ENCODE measurements at regions not wholly inside any gene's neighbourhood (a gene's known extent, or its start where the extent isn't known, plus 50 kb on each side); places are given as distances from the start of the nearest gene placed in this dataset.

DNA sequence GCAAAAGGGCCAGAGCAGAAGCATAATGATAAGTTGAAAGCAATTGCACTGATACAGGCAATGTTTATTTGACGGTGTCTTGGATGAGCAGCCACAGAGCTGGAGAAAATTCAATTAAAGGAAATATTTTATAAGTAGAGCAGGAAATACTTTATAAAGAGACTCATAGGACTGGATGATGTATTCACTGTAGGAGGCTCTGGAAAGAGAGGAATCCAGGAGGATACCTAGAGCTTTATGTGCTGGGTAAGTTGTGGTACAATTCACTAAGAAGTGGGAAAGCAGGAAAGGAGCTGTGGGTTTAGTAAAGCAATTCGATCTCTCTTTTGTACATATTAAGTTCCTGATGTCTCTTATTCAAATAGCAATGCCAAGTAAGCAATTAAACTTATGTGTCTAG, 86.3 kb downstream of the C6orf118 start:
- H3K9me2 ChIP-seq (replicated peaks; ENCODE audit: control insufficient read depth, low read length), result no peaks in the 10 kb centered on the region
- no peaks in the 10 kb centered on the region for H3K27me3 ChIP-seq (ENCODE audit: control insufficient read depth, low read length)
- no peaks in the 10 kb centered on the region for H3K36me3 ChIP-seq (ENCODE audit: control insufficient read depth, low read length)
- no peak overlapping the region for H3K27ac ChIP-seq (ENCODE audit: low read depth, low read length)
- H3F3A ChIP-seq (ENCODE audit: control insufficient read depth, insufficient read depth), result no peaks in the 10 kb centered on the region
- H3K79me2 ChIP-seq (ENCODE audit: control insufficient read depth, low read length), result no peaks in the 10 kb centered on the region
- H3K4me2 ChIP-seq (ENCODE audit: low read length), result no peak overlapping the region
- no peaks in the 10 kb centered on the region for H3K9me3 ChIP-seq (ENCODE audit: control insufficient read depth, insufficient read depth, low read length)
- H3K4me3 ChIP-seq (ENCODE audit: low read length), result no peak overlapping the region
- no peak for TF ChIP-seq EZH2phosphoT487 (IDR thresholded peaks at IDR 0.05; ENCODE audit: borderline replicate concordance, low read length)
- TF ChIP-seq, protein P1, sequence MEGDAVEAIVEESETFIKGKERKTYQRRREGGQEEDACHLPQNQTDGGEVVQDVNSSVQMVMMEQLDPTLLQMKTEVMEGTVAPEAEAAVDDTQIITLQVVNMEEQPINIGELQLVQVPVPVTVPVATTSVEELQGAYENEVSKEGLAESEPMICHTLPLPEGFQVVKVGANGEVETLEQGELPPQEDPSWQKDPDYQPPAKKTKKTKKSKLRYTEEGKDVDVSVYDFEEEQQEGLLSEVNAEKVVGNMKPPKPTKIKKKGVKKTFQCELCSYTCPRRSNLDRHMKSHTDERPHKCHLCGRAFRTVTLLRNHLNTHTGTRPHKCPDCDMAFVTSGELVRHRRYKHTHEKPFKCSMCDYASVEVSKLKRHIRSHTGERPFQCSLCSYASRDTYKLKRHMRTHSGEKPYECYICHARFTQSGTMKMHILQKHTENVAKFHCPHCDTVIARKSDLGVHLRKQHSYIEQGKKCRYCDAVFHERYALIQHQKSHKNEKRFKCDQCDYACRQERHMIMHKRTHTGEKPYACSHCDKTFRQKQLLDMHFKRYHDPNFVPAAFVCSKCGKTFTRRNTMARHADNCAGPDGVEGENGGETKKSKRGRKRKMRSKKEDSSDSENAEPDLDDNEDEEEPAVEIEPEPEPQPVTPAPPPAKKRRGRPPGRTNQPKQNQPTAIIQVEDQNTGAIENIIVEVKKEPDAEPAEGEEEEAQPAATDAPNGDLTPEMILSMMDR (IDR thresholded peaks at IDR 0.05; ENCODE audit: low read depth, low read length, poor library complexity, severe bottlenecking), result no peak
- H3K4me1 ChIP-seq (ENCODE audit: control insufficient read depth, low read length), result no peaks in the 10 kb centered on the region
- no peaks in the 10 kb centered on the region for H4K20me1 ChIP-seq (ENCODE audit: control insufficient read depth, insufficient read depth, low read depth, low read length)

DNA sequence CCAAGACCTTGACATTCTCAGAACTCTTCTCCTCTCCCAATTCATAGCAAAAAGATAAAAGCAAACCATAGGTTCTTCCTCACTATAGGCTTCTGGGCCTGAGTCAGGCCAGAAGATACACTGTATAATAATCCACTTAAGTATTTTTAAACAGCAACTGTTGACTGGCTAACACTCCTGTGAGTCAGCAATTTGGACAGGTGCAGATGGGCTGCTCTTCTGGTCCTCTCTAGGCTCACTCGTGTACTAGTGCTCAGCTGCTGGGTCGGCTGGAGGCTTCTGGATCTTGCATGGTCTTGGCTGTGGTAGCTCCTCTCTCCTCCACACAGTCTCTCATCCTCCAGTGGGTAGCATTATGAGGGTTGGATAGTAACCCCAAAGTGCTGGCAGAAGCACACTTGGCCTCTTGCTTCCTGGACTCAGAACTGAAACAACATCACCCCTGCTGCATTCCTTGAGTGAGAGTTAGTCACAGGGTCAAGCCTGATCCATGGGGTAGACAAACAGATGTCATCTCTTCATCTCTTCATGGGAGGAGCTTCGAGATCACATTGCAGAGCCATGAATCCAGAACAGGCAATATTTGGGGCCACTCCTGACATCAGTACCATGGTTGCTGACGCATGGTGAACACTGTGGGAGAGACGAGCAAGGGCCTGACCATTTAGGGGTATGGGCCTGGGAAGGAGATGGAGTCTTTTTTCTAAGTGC, 86.9 kb downstream of the C6orf118 start:
- Histone ChIP-seq H3K36me3 (ENCODE audit: control insufficient read depth, low read length) (no peaks in the 10 kb centered on the region), H3K9me2 (replicated peaks; ENCODE audit: control insufficient read depth, low read length) (no peaks in the 10 kb centered on the region), H3K27me3 (ENCODE audit: control insufficient read depth, low read length) (no peaks in the 10 kb centered on the region), H3F3A (ENCODE audit: control insufficient read depth, insufficient read depth) (no peaks in the 10 kb centered on the region), H3K4me3 (ENCODE audit: low read length) (no peak overlapping the region), H3K79me2 (ENCODE audit: control insufficient read depth, low read length) (no peaks in the 10 kb centered on the region), H3K4me1 (ENCODE audit: control insufficient read depth, low read length) (no peaks in the 10 kb centered on the region), H3K27ac (ENCODE audit: low read depth, low read length) (no peak overlapping the region), H3K4me2 (ENCODE audit: low read length) (no peak overlapping the region), H3K9me3 (ENCODE audit: control insufficient read depth, insufficient read depth, low read length) (no peaks in the 10 kb centered on the region), H4K20me1 (ENCODE audit: control insufficient read depth, insufficient read depth, low read depth, low read length) (no peaks in the 10 kb centered on the region)
- TF ChIP-seq EZH2phosphoT487 (IDR thresholded peaks at IDR 0.05; ENCODE audit: borderline replicate concordance, low read length), result no peak
- TF ChIP-seq, protein P1 (IDR thresholded peaks at IDR 0.05; ENCODE audit: low read depth, low read length, poor library complexity, severe bottlenecking), result no peak

DNA sequence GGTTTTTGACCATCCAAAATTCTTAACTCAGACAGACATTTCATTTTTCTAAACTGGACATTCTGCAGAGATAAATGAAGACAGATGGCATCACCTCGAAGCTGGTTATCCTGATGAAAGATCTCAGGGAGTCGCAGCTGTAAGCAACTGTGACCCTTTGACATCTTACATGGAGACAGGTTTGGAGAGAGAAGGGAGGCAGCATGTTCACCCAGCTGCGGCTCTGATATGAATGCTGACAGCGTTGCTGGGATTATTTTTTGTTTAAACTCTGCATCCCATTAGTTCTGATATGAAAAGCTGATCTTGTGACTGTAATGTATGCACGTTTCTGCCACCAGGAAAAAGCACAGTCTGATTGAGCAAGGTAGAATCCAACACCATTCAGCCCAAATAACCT, 89.4 kb downstream of the C6orf118 start:
- TF ChIP-seq, protein P1 (IDR thresholded peaks at IDR 0.05; ENCODE audit: low read depth, low read length, poor library complexity, severe bottlenecking), result no peak
- TF ChIP-seq EZH2phosphoT487 (IDR thresholded peaks at IDR 0.05; ENCODE audit: borderline replicate concordance, low read length), result no peak
- Histone ChIP-seq H3K4me2 (ENCODE audit: low read length) (no peak overlapping the region), H3K79me2 (ENCODE audit: control insufficient read depth, low read length) (no peaks in the 10 kb centered on the region), H3K27me3 (ENCODE audit: control insufficient read depth, low read length) (no peaks in the 10 kb centered on the region), H4K20me1 (ENCODE audit: control insufficient read depth, insufficient read depth, low read depth, low read length) (no peaks in the 10 kb centered on the region), H3K9me3 (ENCODE audit: control insufficient read depth, insufficient read depth, low read length) (no peaks in the 10 kb centered on the region), H3K4me1 (ENCODE audit: control insufficient read depth, low read length) (no peaks in the 10 kb centered on the region), H3F3A (ENCODE audit: control insufficient read depth, insufficient read depth) (no peaks in the 10 kb centered on the region), H3K36me3 (ENCODE audit: control insufficient read depth, low read length) (no peaks in the 10 kb centered on the region), H3K4me3 (ENCODE audit: low read length) (no peak overlapping the region), H3K27ac (ENCODE audit: low read depth, low read length) (no peak overlapping the region), H3K9me2 (replicated peaks; ENCODE audit: control insufficient read depth, low read length) (no peaks in the 10 kb centered on the region)
